Vagina (tissue), 2 donors: ENCODE measurements at regions not wholly inside any gene's neighbourhood (a gene's known extent, or its start where the extent isn't known, plus 50 kb on each side); places are given as distances from the start of the nearest gene placed in this dataset.

Experiments
- POLR2A ChIP-seq, 2 donors: fragments of 450-650 bp; IDR thresholded peaks; one replicate each; pipeline ENCODE4 v1.6.1; 2017; ENCODE audit warnings: antibody characterized with exemption in 2 of 2, mild to moderate bottlenecking in 2 of 2, moderate library complexity in 2 of 2
- POLR2AphosphoS5 ChIP-seq, 2 donors: sonication (generic); formaldehyde crosslinking; IDR thresholded peaks; one replicate each; pipeline ENCODE4 v1.9.0; 2017; ENCODE audit warnings: antibody characterized with exemption in 2 of 2, mild to moderate bottlenecking in 2 of 2, low read depth in 1 of 2; ENCODE audit not compliant: insufficient read depth in 1 of 2
- TF ChIP-seq, protein P1 (sequence below), 3 experiments: fragments of 450-650 bp in 2 of 3; fragments of 200-600 bp in 1 of 3; sonication (generic) in 1 of 3; IDR thresholded peaks; one replicate each; pipeline ENCODE4 v1.5.1; 2017 to 2019; ENCODE audit warnings: antibody characterized with exemption in 3 of 3, mild to moderate bottlenecking in 2 of 3, moderate library complexity in 2 of 3

- TF ChIP-seq, protein P1, sequence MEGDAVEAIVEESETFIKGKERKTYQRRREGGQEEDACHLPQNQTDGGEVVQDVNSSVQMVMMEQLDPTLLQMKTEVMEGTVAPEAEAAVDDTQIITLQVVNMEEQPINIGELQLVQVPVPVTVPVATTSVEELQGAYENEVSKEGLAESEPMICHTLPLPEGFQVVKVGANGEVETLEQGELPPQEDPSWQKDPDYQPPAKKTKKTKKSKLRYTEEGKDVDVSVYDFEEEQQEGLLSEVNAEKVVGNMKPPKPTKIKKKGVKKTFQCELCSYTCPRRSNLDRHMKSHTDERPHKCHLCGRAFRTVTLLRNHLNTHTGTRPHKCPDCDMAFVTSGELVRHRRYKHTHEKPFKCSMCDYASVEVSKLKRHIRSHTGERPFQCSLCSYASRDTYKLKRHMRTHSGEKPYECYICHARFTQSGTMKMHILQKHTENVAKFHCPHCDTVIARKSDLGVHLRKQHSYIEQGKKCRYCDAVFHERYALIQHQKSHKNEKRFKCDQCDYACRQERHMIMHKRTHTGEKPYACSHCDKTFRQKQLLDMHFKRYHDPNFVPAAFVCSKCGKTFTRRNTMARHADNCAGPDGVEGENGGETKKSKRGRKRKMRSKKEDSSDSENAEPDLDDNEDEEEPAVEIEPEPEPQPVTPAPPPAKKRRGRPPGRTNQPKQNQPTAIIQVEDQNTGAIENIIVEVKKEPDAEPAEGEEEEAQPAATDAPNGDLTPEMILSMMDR (IDR thresholded peaks at IDR 0.05), result no peak
- TF ChIP-seq POLR2AphosphoS5 (IDR thresholded peaks at IDR 0.05; ENCODE audit: insufficient read depth in 1 of 2, low read depth in 1 of 2) (no peak), POLR2A (IDR thresholded peaks at IDR 0.05) (no peak)
These were observed 711.5 kb downstream of the PCDH17 start for GRCh38 chr13:58343076-58343475.
